ENCODE measurements at regions not wholly inside any gene's neighbourhood (a gene's known extent, or its start where the extent isn't known, plus 50 kb on each side); places are given as distances from the start of the nearest gene placed in this dataset.
"Not testable (repeated sequence)": the region's sequence is repeated elsewhere in the genome, so short reads cannot be mapped to it uniquely, and the experiment has no call there.

GRCh38 chr22:44645531-44645930 lies 56.5 kb upstream of the PRR5 start:
- Histone ChIP-seq H2AFZ (ENCODE audit: low read length) (no peak overlapping the region; the same call in 1 of the 2 replicates), H3F3A (ENCODE audit: low read depth) (no peaks in the 10 kb centered on the region), H3K27me3 (ENCODE audit: insufficient read depth, low read length, poor library complexity, severe bottlenecking) (no peaks in the 10 kb centered on the region), H3K9ac (ENCODE audit: low read depth, low read length, poor library complexity, severe bottlenecking) (no peak overlapping the region), H3K36me3 (ENCODE audit: insufficient read depth, low read length) (no peaks in the 10 kb centered on the region), H3K79me2 (ENCODE audit: insufficient read depth, low read length) (no peaks in the 10 kb centered on the region), H3K4me3 (ENCODE audit: low read length, poor library complexity, severe bottlenecking) (no peak overlapping the region), H3K4me1 (ENCODE audit: insufficient read depth, low read length, poor library complexity, severe bottlenecking) (peaks cover 28% of the 10 kb centered on the region), H3K9me3 (ENCODE audit: insufficient read depth, low read depth, low read length) (no peaks in the 10 kb centered on the region), H4K20me1 (ENCODE audit: insufficient read depth, low read length, poor library complexity, severe bottlenecking) (no peaks in the 10 kb centered on the region), H3K9me2 (replicated peaks; ENCODE audit: low read depth, low read length) (no peaks in the 10 kb centered on the region), H3K4me2 (ENCODE audit: low read depth, low read length, poor library complexity, severe bottlenecking) (no peak overlapping the region)
- TF ChIP-seq, protein P1, sequence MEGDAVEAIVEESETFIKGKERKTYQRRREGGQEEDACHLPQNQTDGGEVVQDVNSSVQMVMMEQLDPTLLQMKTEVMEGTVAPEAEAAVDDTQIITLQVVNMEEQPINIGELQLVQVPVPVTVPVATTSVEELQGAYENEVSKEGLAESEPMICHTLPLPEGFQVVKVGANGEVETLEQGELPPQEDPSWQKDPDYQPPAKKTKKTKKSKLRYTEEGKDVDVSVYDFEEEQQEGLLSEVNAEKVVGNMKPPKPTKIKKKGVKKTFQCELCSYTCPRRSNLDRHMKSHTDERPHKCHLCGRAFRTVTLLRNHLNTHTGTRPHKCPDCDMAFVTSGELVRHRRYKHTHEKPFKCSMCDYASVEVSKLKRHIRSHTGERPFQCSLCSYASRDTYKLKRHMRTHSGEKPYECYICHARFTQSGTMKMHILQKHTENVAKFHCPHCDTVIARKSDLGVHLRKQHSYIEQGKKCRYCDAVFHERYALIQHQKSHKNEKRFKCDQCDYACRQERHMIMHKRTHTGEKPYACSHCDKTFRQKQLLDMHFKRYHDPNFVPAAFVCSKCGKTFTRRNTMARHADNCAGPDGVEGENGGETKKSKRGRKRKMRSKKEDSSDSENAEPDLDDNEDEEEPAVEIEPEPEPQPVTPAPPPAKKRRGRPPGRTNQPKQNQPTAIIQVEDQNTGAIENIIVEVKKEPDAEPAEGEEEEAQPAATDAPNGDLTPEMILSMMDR (conservative IDR thresholded peaks at IDR 0.05; ENCODE audit: low read length) = no peak
- TF ChIP-seq EZH2phosphoT487 (IDR thresholded peaks at IDR 0.05; ENCODE audit: borderline replicate concordance) = no peak

DNA sequence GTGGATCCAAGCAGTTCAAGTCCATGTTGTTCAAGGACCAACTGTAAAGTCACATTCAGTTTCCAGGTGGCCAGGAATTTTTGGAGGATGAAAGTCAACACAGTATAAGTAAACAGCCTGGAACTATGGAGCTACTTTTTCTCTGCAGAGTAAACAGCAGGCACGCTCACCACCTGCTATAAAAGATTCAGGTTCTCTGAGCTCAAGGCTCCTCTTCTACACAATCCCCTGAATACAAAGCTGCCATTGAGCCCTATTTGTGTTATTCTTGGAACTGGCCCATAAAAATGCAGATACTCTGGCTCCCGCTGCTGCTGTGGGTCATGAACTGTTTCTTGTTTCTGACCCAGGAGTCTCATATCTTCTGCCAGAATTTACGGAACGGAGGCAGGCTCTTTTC lies 56.9 kb upstream of the PRR5 start:
- peaks cover 31% of the 10 kb centered on the region for H3K4me1 ChIP-seq (ENCODE audit: insufficient read depth, low read length, poor library complexity, severe bottlenecking)
- H3F3A ChIP-seq (ENCODE audit: low read depth) = no peaks in the 10 kb centered on the region
- H4K20me1 ChIP-seq (ENCODE audit: insufficient read depth, low read length, poor library complexity, severe bottlenecking) = no peaks in the 10 kb centered on the region
- no peaks in the 10 kb centered on the region for H3K36me3 ChIP-seq (ENCODE audit: insufficient read depth, low read length)
- H3K79me2 ChIP-seq (ENCODE audit: insufficient read depth, low read length) = no peaks in the 10 kb centered on the region
- no peaks in the 10 kb centered on the region for H3K9me2 ChIP-seq (replicated peaks; ENCODE audit: low read depth, low read length)
- no peaks in the 10 kb centered on the region for H3K27me3 ChIP-seq (ENCODE audit: insufficient read depth, low read length, poor library complexity, severe bottlenecking)
- H3K9ac ChIP-seq (ENCODE audit: low read depth, low read length, poor library complexity, severe bottlenecking) = no peak overlapping the region
- no peak overlapping the region for H3K4me3 ChIP-seq (ENCODE audit: low read length, poor library complexity, severe bottlenecking)
- H3K4me2 ChIP-seq (ENCODE audit: low read depth, low read length, poor library complexity, severe bottlenecking) = no peak overlapping the region
- H2AFZ ChIP-seq (ENCODE audit: low read length) = no peak overlapping the region; the same call in 1 of the 2 replicates
- TF ChIP-seq, protein P1 (conservative IDR thresholded peaks at IDR 0.05; ENCODE audit: low read length) = no peak
- TF ChIP-seq EZH2phosphoT487 (IDR thresholded peaks at IDR 0.05; ENCODE audit: borderline replicate concordance) = no peak
- H3K9me3 ChIP-seq (ENCODE audit: insufficient read depth, low read depth, low read length) = no peaks in the 10 kb centered on the region

DNA sequence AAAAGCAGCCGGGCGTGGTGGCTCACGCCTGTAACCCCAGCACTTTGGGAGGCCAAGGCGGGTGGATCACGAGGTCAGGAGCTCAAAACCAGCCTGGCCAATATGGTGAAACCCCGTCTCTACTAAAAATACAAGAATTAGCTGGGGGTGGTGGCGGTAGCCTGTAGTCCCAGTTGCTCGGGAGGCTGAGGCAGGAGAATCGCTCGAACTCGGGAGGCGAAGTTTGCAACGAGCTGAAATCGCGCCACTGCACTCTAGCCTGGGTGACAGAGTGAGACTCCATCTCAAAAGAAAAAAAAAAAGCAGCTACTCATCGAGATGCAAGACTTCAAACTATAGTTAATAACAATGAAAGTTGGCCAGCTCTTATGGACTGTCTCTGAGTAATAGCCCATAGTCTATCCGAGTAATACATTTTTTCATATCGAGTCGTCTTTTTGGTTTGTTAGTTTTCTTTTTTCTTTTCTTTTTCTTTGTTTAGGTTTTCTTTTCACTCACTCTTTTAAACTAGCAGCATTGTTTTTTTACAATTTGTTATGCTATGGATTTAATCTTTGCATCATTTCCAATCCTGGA lies 58.4 kb upstream of the PRR5 start:
- not testable (repeated sequence) for H3K79me2 ChIP-seq (ENCODE audit: insufficient read depth, low read length)

DNA sequence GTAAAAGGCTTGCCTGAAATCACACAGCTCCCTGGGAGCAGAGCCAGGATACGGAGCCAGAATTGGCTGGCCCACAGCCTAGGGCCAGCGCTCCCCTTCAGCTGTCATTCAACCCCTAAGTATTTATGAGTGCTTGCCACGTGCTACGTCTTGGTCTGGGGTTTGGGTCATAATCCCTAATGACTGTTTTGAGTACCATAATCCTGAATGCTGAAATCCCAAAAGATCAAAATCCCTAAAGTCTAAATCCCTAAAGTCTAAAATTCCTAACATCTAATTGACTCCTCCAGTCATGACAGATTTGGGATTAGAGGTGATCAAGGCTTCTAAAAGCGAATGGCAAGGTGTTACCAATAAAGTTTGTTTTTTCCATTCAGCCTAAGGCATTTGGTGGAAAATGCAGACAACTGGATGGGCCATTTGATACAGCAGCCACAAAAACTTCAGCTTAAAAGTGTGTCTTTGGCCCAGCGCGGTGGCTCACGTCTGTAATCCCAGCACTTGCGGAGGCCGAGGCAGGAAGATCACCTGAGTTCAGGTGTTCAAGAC lies 59.8 kb upstream of the PRR5 start:
- H3K27me3 ChIP-seq (ENCODE audit: insufficient read depth, low read length, poor library complexity, severe bottlenecking) = no peaks in the 10 kb centered on the region
- no peaks in the 10 kb centered on the region for H3F3A ChIP-seq (ENCODE audit: low read depth)
- peaks cover 46% of the 10 kb centered on the region for H3K4me1 ChIP-seq (ENCODE audit: insufficient read depth, low read length, poor library complexity, severe bottlenecking)
- no peak overlapping the region for H3K4me3 ChIP-seq (ENCODE audit: low read length, poor library complexity, severe bottlenecking)
- H3K79me2 ChIP-seq (ENCODE audit: insufficient read depth, low read length) = no peaks in the 10 kb centered on the region
- H3K9me2 ChIP-seq (replicated peaks; ENCODE audit: low read depth, low read length) = no peaks in the 10 kb centered on the region
- H3K36me3 ChIP-seq (ENCODE audit: insufficient read depth, low read length) = no peaks in the 10 kb centered on the region
- TF ChIP-seq, protein P1 (conservative IDR thresholded peaks at IDR 0.05; ENCODE audit: low read length) = no peak
- TF ChIP-seq EZH2phosphoT487 (IDR thresholded peaks at IDR 0.05; ENCODE audit: borderline replicate concordance) = no peak
- H4K20me1 ChIP-seq (ENCODE audit: insufficient read depth, low read length, poor library complexity, severe bottlenecking) = no peaks in the 10 kb centered on the region
- no peak overlapping the region for H3K4me2 ChIP-seq (ENCODE audit: low read depth, low read length, poor library complexity, severe bottlenecking)
- no peaks in the 10 kb centered on the region for H3K9me3 ChIP-seq (ENCODE audit: insufficient read depth, low read depth, low read length)
- no peak overlapping the region for H2AFZ ChIP-seq (ENCODE audit: low read length)
- H3K9ac ChIP-seq (ENCODE audit: low read depth, low read length, poor library complexity, severe bottlenecking) = no peak overlapping the region

More for the DNA sequence above, 58.4 kb upstream of the PRR5 start:
- not testable (repeated sequence) for H3K27me3 ChIP-seq (ENCODE audit: insufficient read depth, low read length, poor library complexity, severe bottlenecking); H3K9me3 ChIP-seq (ENCODE audit: insufficient read depth, low read depth, low read length); H3K4me2 ChIP-seq (ENCODE audit: low read depth, low read length, poor library complexity, severe bottlenecking); H3K4me3 ChIP-seq (ENCODE audit: low read length, poor library complexity, severe bottlenecking); H3K9ac ChIP-seq (ENCODE audit: low read depth, low read length, poor library complexity, severe bottlenecking); H3K9me2 ChIP-seq (replicated peaks; ENCODE audit: low read depth, low read length); H3F3A ChIP-seq (ENCODE audit: low read depth); H4K20me1 ChIP-seq (ENCODE audit: insufficient read depth, low read length, poor library complexity, severe bottlenecking); H3K36me3 ChIP-seq (ENCODE audit: insufficient read depth, low read length); H2AFZ ChIP-seq (ENCODE audit: low read length)
- H3K4me1 ChIP-seq (ENCODE audit: insufficient read depth, low read length, poor library complexity, severe bottlenecking) = peaks cover 45% of the 10 kb centered on the region

All from Loucy (cell line).